ENCODE measurements at regions not wholly inside any gene's neighbourhood (a gene's known extent, or its start where the extent isn't known, plus 50 kb on each side); places are given as distances from the start of the nearest gene placed in this dataset.

DNA sequence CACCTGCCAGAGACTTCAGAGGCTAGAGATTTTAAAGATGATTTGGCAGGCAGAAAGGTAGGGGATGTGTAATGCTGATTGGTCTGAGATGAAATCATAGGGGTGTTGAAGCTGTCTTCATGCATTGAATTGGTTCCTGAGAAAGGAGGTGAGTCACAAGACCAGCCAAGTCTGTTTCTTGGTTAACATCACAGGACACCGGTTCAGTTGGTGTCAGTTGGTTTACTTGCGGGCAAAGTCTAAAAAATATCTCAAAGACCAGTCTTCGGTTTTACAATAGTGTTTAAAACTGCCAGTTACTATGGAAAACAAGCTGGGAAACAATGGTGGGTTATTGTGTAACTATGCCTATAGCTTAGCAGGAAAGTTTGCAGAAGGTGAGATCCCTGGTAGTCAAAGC is 305.9 kb downstream of the BARHL2 start:
- Mint-ChIP-seq H3K9me3 (no peaks in the 10 kb centered on the region), H3K4me1 (ENCODE audit: low read depth) (no peaks in the 10 kb centered on the region), H3K36me3 (ENCODE audit: low read depth) (no peaks in the 10 kb centered on the region), H3K27ac (no peak overlapping the region), H3K4me3 (ENCODE audit: low read depth) (no peak overlapping the region), H3K27me3 (ENCODE audit: low read depth) (no peaks in the 10 kb centered on the region)
- no peak for DNase-seq (ENCODE audit: low spot score)
- intact Hi-C loops (cut with micrococcal nuclease) = no loop called here

DNA sequence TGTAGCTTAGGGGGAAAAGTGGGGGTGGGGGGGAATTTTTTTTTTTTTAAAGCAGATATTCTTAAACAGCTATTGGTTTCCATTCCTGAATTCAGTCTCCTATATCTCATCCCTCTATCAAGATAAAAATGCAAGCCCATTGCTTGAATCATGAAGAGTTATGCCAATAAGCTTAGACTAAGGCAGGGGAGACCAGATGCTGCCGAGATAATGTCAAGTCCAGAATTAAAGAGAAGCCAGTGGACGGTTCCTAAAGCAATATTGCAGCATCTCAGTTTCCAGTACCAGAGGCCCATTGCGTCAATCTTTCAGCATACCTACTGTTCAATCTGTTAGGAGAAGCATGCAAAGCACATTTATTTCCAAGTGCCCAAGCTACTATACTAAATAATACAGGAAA is 309.4 kb downstream of the BARHL2 start:
- no peaks in the 10 kb centered on the region for H3K9me3 Mint-ChIP-seq
- intact Hi-C loops (cut with micrococcal nuclease) = no loop called here
- no peak overlapping the region for H3K4me3 Mint-ChIP-seq (ENCODE audit: low read depth)
- no peaks in the 10 kb centered on the region for H3K4me1 Mint-ChIP-seq (ENCODE audit: low read depth)
- H3K27ac Mint-ChIP-seq = no peak overlapping the region
- no peaks in the 10 kb centered on the region for H3K27me3 Mint-ChIP-seq (ENCODE audit: low read depth)
- no peak for DNase-seq (ENCODE audit: low spot score)
- H3K36me3 Mint-ChIP-seq (ENCODE audit: low read depth) = no peaks in the 10 kb centered on the region

DNA sequence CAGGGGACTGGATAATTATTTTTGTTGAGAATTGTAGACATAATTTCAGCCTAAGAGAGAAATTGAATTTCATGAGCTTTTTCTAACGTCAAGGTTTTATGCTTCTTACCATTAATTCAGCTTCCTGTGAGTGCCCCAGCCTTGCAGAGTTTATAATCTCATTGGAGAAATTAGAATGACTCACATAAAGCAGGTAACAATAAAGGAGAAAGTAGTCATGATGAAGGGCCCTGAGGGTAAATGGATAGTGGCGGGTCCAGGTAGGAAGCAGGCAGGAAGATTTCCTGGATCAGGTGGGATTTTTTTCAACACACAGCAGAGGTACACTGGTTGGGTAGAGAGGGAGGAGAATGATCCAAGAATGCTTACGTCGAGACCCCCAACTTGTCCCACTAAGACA is 311.4 kb downstream of the BARHL2 start:
- H3K27ac Mint-ChIP-seq = no peak overlapping the region
- H3K4me3 Mint-ChIP-seq (ENCODE audit: low read depth) = no peak overlapping the region
- intact Hi-C loops (cut with micrococcal nuclease) = no loop called here
- no peaks in the 10 kb centered on the region for H3K27me3 Mint-ChIP-seq (ENCODE audit: low read depth)
- no peaks in the 10 kb centered on the region for H3K9me3 Mint-ChIP-seq
- no peak for DNase-seq (ENCODE audit: low spot score)
- no peaks in the 10 kb centered on the region for H3K4me1 Mint-ChIP-seq (ENCODE audit: low read depth)
- H3K36me3 Mint-ChIP-seq (ENCODE audit: low read depth) = no peaks in the 10 kb centered on the region

DNA sequence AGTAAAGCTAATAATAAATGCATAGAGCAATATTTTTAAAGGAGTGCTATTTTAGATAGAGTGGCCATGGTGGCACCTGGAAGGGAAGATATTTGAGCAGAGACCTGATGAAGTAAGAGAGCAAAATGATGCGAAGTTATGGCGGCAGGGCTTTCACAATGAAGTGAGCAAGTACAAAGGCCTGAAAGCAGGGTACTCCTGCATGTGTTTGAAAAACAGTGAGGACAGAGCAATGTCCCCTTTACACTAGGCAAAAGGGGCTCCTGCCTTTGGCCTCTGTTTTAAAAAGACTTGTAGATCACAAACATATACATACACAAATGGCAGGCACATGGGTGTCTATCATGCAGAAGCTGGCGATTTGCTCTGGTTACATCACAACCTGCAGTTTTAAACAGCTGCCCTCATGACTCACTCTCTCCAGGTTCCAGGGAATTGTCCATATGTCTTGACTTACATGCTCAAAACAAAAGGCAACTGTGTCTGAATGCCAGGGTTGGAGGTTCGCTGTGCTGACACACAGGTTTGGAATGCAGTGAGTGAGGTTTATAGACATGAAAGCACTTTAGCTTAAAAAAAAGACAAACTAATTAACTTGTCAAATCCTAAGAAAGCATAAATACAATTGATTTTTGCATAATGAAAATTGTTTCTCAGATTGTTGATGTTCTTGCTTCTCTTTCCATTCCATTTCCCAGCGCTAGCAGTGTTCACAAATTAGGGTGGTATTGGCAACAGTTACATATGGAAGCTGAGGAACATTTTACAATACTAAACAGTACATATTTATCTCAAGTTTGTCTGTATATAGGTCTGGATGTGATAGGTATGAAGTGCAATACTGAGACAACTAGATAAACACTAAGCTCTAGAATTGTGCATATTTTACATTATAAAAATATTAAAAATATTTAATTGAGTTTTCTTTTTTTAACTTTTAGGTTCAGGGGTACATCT is 313.9 kb downstream of the BARHL2 start:
- intact Hi-C loops (cut with micrococcal nuclease) = no loop called here
- no peaks in the 10 kb centered on the region for H3K9me3 Mint-ChIP-seq
- H3K4me1 Mint-ChIP-seq (ENCODE audit: low read depth) = no peaks in the 10 kb centered on the region
- H3K36me3 Mint-ChIP-seq (ENCODE audit: low read depth) = no peaks in the 10 kb centered on the region
- no peaks in the 10 kb centered on the region for H3K27me3 Mint-ChIP-seq (ENCODE audit: low read depth)
- no peak overlapping the region for H3K4me3 Mint-ChIP-seq (ENCODE audit: low read depth)
- DNase-seq (ENCODE audit: low spot score) = no peak
- H3K27ac Mint-ChIP-seq = no peak overlapping the region

DNA sequence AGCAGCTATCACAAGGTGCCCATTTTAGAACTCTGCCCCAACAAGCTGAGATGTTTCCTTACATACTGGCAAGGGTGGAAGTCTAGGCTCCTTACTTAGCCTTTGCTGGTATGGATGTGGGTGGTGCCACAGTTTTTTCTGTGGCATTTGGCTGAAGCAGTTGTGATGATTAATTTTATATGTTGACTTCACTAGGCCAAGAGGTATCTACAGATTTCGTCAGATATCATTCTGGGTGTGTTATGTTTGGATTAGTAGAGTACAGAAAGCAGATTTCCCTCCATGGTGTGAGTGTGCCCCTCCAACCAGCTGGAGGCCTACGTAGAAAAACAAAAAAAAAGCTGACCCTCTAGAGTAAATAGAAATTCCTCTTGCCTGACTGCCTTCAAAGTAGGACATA is 317.0 kb downstream of the BARHL2 start:
- no peaks in the 10 kb centered on the region for H3K36me3 Mint-ChIP-seq (ENCODE audit: low read depth)
- H3K4me1 Mint-ChIP-seq (ENCODE audit: low read depth) = no peaks in the 10 kb centered on the region
- H3K27ac Mint-ChIP-seq = no peak overlapping the region
- no peak overlapping the region for H3K4me3 Mint-ChIP-seq (ENCODE audit: low read depth)
- no peaks in the 10 kb centered on the region for H3K9me3 Mint-ChIP-seq
- DNase-seq (ENCODE audit: low spot score) = no peak
- peaks cover 1% of the 10 kb centered on the region for H3K27me3 Mint-ChIP-seq (ENCODE audit: low read depth)
- intact Hi-C loops (cut with micrococcal nuclease) = no loop called here

DNA sequence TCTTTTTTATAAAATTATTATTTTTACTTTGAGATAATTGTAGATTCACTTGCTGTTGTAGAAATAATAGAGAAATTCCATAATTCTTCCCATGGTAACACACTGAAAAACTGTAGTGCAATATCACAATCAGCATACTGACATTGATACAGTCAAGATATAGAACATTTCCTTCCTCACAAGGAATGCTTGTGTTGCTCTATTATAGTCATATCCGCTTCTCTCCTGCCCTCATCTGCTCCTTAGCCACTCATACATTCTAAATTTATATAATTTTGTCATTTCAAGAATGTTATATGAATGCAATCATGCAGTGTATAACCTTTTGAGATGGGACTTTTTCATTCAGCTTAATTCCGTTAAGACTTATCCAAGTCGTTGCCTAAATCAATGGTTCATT is 320.2 kb downstream of the BARHL2 start:
- Mint-ChIP-seq H3K4me1 (ENCODE audit: low read depth) (no peaks in the 10 kb centered on the region), H3K4me3 (ENCODE audit: low read depth) (no peak overlapping the region), H3K36me3 (ENCODE audit: low read depth) (no peaks in the 10 kb centered on the region), H3K9me3 (no peaks in the 10 kb centered on the region), H3K27me3 (ENCODE audit: low read depth) (peaks cover 1% of the 10 kb centered on the region), H3K27ac (no peak overlapping the region)
- no peak for DNase-seq (ENCODE audit: low spot score)
- intact Hi-C loops (cut with micrococcal nuclease) = no loop called here

DNA sequence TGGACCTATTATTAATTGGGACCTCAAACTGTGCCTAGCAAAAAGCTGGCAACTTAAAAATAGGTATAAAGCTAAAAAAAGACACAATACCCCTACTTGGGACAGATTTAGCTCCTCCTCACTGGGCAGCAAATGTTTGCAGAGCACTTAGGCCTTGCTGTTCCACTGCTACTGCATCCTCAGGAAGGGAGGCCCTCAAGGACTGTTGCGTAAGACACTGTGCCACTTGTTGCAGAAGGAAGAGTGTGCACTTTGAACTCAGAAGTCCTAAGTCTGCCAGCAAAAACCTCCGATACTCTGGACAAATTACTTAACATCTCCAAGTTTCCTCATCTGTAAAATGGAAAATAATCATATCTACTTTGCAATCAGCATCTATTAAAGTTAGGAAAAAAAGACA is 322.9 kb downstream of the BARHL2 start:
- peaks cover 1% of the 10 kb centered on the region for H3K27me3 Mint-ChIP-seq (ENCODE audit: low read depth)
- no peaks in the 10 kb centered on the region for H3K4me1 Mint-ChIP-seq (ENCODE audit: low read depth)
- H3K36me3 Mint-ChIP-seq (ENCODE audit: low read depth) = no peaks in the 10 kb centered on the region
- intact Hi-C loops (cut with micrococcal nuclease) = no loop called here
- no peaks in the 10 kb centered on the region for H3K9me3 Mint-ChIP-seq
- no peak overlapping the region for H3K4me3 Mint-ChIP-seq (ENCODE audit: low read depth)
- no peak for DNase-seq (ENCODE audit: low spot score)
- no peak overlapping the region for H3K27ac Mint-ChIP-seq

DNA sequence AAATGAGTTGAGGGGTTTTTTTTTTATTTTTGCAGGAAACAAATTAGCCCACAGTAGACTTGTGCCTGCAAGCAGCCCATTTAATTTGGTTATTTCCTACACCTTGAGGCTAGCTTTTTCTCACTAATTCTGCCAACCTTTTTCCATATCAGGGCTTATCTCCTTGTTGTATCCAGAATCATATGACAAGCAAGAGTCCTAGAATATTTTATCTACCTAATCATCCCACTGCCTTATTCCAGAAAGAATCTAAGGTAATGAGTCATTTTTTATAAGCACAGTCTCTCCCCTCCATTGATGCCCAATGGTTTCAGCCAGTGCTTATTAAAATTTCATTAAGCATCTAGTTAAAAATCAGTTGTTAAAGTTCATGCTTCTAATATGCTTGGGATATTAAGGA is 324.1 kb downstream of the BARHL2 start:
- Mint-ChIP-seq H3K36me3 (ENCODE audit: low read depth) (no peaks in the 10 kb centered on the region), H3K27ac (no peak overlapping the region), H3K4me1 (ENCODE audit: low read depth) (no peaks in the 10 kb centered on the region), H3K27me3 (ENCODE audit: low read depth) (peaks cover 1% of the 10 kb centered on the region), H3K4me3 (ENCODE audit: low read depth) (no peak overlapping the region), H3K9me3 (no peaks in the 10 kb centered on the region)
- no peak for DNase-seq (ENCODE audit: low spot score)
- intact Hi-C loops (cut with micrococcal nuclease) = no loop called here

DNA sequence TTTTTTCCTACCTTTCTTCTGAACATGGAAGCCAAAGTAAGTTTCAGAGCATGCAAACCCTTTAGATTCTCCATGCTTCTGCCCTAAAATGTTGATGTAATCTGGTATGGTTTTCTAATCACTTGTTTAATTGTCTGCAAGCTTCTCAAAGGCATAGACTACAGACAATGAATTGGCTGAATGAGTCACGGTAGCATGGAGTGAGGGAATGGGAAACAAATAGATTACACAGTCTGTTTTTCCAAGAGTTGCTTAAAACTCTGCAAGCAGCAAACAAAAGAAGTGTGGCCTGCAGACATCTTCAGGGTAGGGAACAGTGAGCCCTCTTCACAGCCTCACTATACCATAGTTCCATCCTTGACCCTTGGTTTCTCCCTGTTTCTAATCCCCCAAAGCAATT is 326.0 kb downstream of the BARHL2 start:
- Mint-ChIP-seq H3K4me3 (ENCODE audit: low read depth) (no peak overlapping the region), H3K27ac (no peak overlapping the region), H3K4me1 (ENCODE audit: low read depth) (no peaks in the 10 kb centered on the region), H3K36me3 (ENCODE audit: low read depth) (no peaks in the 10 kb centered on the region), H3K27me3 (ENCODE audit: low read depth) (peaks cover 1% of the 10 kb centered on the region), H3K9me3 (no peaks in the 10 kb centered on the region)
- intact Hi-C loops (cut with micrococcal nuclease) = no loop called here
- DNase-seq (ENCODE audit: low spot score) = no peak

DNA sequence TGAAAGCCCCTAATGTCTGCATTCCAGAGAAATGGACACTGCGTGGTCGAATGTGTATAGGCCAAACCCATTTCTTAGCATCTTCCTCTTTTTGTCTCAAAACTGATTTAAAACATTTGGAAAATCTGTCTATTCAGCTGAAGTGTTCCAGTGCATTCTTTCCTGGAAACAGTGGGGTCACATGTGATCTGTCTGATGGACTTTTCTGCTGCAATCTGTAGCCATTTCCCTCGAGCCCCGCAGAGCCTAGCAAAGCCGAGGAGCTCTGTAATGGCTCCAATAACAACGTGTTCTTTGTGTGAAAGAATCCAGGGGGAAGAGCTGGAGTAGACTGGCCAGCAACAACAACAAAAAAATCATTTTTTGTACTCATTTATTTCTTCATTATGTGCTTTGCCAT is 329.3 kb downstream of the BARHL2 start:
- H3K36me3 Mint-ChIP-seq (ENCODE audit: low read depth) = no peaks in the 10 kb centered on the region
- no peaks in the 10 kb centered on the region for H3K9me3 Mint-ChIP-seq
- intact Hi-C loops (cut with micrococcal nuclease) = no loop called here
- H3K4me3 Mint-ChIP-seq (ENCODE audit: low read depth) = no peak overlapping the region
- no peak for DNase-seq (ENCODE audit: low spot score)
- no peaks in the 10 kb centered on the region for H3K4me1 Mint-ChIP-seq (ENCODE audit: low read depth)
- no peaks in the 10 kb centered on the region for H3K27me3 Mint-ChIP-seq (ENCODE audit: low read depth)
- H3K27ac Mint-ChIP-seq = no peak overlapping the region

DNA sequence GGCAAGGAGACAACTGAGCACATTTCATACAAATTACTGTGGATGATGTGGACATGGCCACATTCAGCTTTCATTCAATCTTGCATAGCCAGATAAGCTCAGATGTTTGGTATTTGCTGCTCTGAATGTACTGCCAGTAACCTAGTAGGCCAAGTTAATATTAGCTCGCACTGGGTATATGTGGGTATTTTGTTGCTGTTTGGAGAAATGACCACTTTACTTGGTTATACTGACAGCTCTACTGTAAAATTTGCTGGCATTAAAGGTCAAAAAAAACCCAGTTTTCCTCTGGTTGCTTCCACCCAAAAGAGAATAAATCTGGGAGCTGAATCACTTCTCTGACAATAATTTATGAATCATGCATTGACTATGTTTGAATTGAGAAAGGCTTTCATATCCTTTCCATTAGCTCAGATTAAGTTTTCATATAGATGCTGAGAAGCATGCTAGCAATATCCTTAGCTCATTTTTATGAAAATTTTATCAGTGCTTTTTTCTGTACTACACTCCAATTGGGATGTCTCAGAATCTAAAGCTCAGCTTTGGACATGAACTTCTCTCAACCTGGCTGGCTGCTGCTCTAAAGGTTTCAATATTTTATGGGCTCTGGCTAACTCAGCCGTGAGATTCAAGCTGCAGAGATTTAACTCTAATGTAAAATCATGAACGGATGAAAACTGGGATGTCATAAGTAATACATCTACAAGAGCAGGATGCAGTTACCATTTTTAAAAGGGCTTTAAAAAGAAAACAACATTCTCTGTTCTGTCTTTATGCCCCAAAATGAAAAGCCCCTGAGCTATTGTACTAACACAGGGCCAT is 330.0 kb downstream of the BARHL2 start:
- intact Hi-C loops (cut with micrococcal nuclease) = no loop called here
- no peak overlapping the region for H3K4me3 Mint-ChIP-seq (ENCODE audit: low read depth)
- no peaks in the 10 kb centered on the region for H3K4me1 Mint-ChIP-seq (ENCODE audit: low read depth)
- no peaks in the 10 kb centered on the region for H3K9me3 Mint-ChIP-seq
- no peak overlapping the region for H3K27ac Mint-ChIP-seq
- H3K27me3 Mint-ChIP-seq (ENCODE audit: low read depth) = no peaks in the 10 kb centered on the region
- H3K36me3 Mint-ChIP-seq (ENCODE audit: low read depth) = no peaks in the 10 kb centered on the region
- no peak for DNase-seq (ENCODE audit: low spot score)

DNA sequence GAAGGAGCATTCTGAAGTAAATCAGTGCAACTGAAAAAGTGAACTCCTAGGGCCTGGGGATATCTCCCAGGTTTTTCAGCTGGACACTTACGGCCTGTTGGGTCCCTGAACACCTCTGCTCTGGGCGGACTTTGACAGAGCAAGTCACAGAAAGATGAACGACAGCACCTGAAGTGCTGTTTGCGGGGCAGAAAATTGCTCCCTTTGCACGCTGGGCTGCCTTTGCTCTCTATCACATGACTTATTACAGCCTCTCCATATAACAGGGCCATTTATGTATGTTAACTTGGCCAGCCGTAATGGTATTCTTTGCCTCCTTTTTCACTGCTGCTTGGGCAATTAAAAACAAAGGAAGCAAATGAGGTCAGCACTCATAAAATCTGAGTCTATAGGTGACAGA is 332.9 kb downstream of the BARHL2 start:
- intact Hi-C loops (cut with micrococcal nuclease) = no loop called here
- H3K36me3 Mint-ChIP-seq (ENCODE audit: low read depth) = no peaks in the 10 kb centered on the region
- H3K4me3 Mint-ChIP-seq (ENCODE audit: low read depth) = no peak overlapping the region
- no peak overlapping the region for H3K27ac Mint-ChIP-seq
- DNase-seq (ENCODE audit: low spot score) = no peak
- no peaks in the 10 kb centered on the region for H3K4me1 Mint-ChIP-seq (ENCODE audit: low read depth)
- no peaks in the 10 kb centered on the region for H3K27me3 Mint-ChIP-seq (ENCODE audit: low read depth)
- H3K9me3 Mint-ChIP-seq = no peaks in the 10 kb centered on the region

DNA sequence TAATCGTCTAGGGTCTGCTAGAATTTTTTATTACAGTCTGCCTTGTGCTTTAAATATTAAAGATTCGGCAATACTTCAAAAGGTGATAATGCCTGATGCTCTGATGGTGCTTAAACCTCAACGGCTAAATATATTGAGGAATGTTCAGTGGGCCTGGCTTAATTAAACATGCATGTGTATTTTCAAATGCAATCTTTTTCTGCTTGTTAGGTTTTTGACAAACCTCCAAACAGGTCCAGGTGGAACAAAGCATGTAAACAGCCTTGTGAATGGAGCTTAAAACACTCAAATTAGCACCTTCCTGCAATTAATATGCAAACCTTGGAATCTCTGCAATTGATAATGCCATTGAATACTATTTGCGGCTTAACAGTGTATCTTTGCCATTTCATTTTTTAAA is 334.9 kb downstream of the BARHL2 start:
- Mint-ChIP-seq H3K36me3 (ENCODE audit: low read depth) (no peaks in the 10 kb centered on the region), H3K4me3 (ENCODE audit: low read depth) (no peak overlapping the region), H3K4me1 (ENCODE audit: low read depth) (no peaks in the 10 kb centered on the region), H3K27me3 (ENCODE audit: low read depth) (no peaks in the 10 kb centered on the region), H3K27ac (no peak overlapping the region), H3K9me3 (no peaks in the 10 kb centered on the region)
- intact Hi-C loops (cut with micrococcal nuclease) = no loop called here
- DNase-seq (ENCODE audit: low spot score) = no peak
